ENCODE measurements at regions not wholly inside any gene's neighbourhood (a gene's known extent, or its start where the extent isn't known, plus 50 kb on each side); places are given as distances from the start of the nearest gene placed in this dataset.

GRCh38 chr9:135224286-135224877 lies 136.9 kb downstream of the OLFM1 start:
- TF ChIP-seq CTCF (IDR thresholded peaks at IDR 0.05) (no peak), POLR2A (IDR thresholded peaks at IDR 0.05) (no peak), EP300 (IDR thresholded peaks at IDR 0.05) (no peak), POLR2AphosphoS5 (IDR thresholded peaks at IDR 0.05) (peak in 1 of 3 donors; percentile 4)
- Histone ChIP-seq H3K27me3 (peaks cover 0 to 80% (median 0%) of the 10 kb centered on the region in 3 donors), H3K9me3 (no peaks in the 10 kb centered on the region), H3K36me3 (no peaks in the 10 kb centered on the region), H3K4me1 (peaks cover 6 to 25% (median 7%) of the 10 kb centered on the region in 4 donors), H3K27ac (peak overlapping the region in 1 of 5 donors; percentile 36), H3K4me3 (no peak overlapping the region)
- DNase-seq = peak in 1 of 2 donors; percentile 85
- 39 to 55% (median 44%) methylated on average over 10 to 12 of the region's 12 CpGs for WGBS, 5 donors
- intact Hi-C loops (cut with DNase I; ENCODE audit: low total_unique reads) = no loop called here

GRCh38 chr9:135224921-135225541 lies 137.6 kb downstream of the OLFM1 start:
- peaks cover 6 to 25% (median 7%) of the 10 kb centered on the region in 4 donors for H3K4me1 ChIP-seq
- H3K4me3 ChIP-seq = no peak overlapping the region
- TF ChIP-seq POLR2A (IDR thresholded peaks at IDR 0.05) (no peak), EP300 (IDR thresholded peaks at IDR 0.05) (no peak), POLR2AphosphoS5 (IDR thresholded peaks at IDR 0.05) (no peak), CTCF (IDR thresholded peaks at IDR 0.05) (no peak)
- 53 to 71% (median 56%) methylated on average over 23 of the region's 23 CpGs for WGBS, 5 donors
- H3K36me3 ChIP-seq = no peaks in the 10 kb centered on the region
- H3K27me3 ChIP-seq = peaks cover 0 to 80% (median 0%) of the 10 kb centered on the region in 3 donors
- DNase-seq = peak in 1 of 2 donors; percentile 26
- peak overlapping the region in 1 of 5 donors; percentile 36 for H3K27ac ChIP-seq
- no peaks in the 10 kb centered on the region for H3K9me3 ChIP-seq
- intact Hi-C loops (cut with DNase I; ENCODE audit: low total_unique reads) = no loop called here

GRCh38 chr9:135225619-135226228 lies 138.3 kb downstream of the OLFM1 start:
- no peaks in the 10 kb centered on the region for H3K36me3 ChIP-seq
- 86 to 93% (median 92%) methylated on average over 11 of the region's 11 CpGs for WGBS, 5 donors
- H3K27me3 ChIP-seq = peaks cover 0 to 80% (median 0%) of the 10 kb centered on the region in 3 donors

More at GRCh38 chr9:135225619-135226228, 138.3 kb downstream of the OLFM1 start:
- no peaks in the 10 kb centered on the region for H3K9me3 ChIP-seq
- H3K4me1 ChIP-seq = peaks cover 6 to 25% (median 7%) of the 10 kb centered on the region in 4 donors
- H3K27ac ChIP-seq = no peak overlapping the region
- intact Hi-C loops (cut with DNase I; ENCODE audit: low total_unique reads) = no loop called here
- DNase-seq = no peak
- no peak overlapping the region for H3K4me3 ChIP-seq
- no peak for TF ChIP-seq POLR2A (IDR thresholded peaks at IDR 0.05)
- no peak for TF ChIP-seq EP300 (IDR thresholded peaks at IDR 0.05)
- no peak for TF ChIP-seq CTCF (IDR thresholded peaks at IDR 0.05)
- no peak for TF ChIP-seq POLR2AphosphoS5 (IDR thresholded peaks at IDR 0.05)

Measured in stomach (tissue), 8 donors.